ENCODE measurements at regions not wholly inside any gene's neighbourhood (a gene's known extent, or its start where the extent isn't known, plus 50 kb on each side); places are given as distances from the start of the nearest gene placed in this dataset.

GRCh38 chr4:10893395-10893794, 208.8 kb upstream of the CLNK start:
- ChIA-PET POLR2A (no interaction called here), CTCF (no interaction called here)
- Histone ChIP-seq H3K79me2 (ENCODE audit: insufficient read depth) (no peaks in the 10 kb centered on the region), H3K9me2 (no peaks in the 10 kb centered on the region), H3K9me3 (no peaks in the 10 kb centered on the region), H4K20me1 (ENCODE audit: insufficient read depth) (no peaks in the 10 kb centered on the region), H3K4me1 (ENCODE audit: control insufficient read depth in 1 of 2, insufficient read depth in 2 of 2, low read depth in 1 of 2, low read length in 1 of 2) (no peaks in the 10 kb centered on the region), H3K27me3 (ENCODE audit: insufficient read depth) (no peaks in the 10 kb centered on the region), H3K9ac (no peak overlapping the region), H3K36me3 (replicated peaks in 1 of 2; ENCODE audit: control insufficient read depth in 1 of 2, insufficient read depth in 2 of 2, low read length in 1 of 2) (no peaks in the 10 kb centered on the region), H3K4me2 (no peak overlapping the region), H3K27ac (ENCODE audit: low read depth in 2 of 2, low read length in 1 of 2) (no peak overlapping the region), H3F3A (replicated peaks; ENCODE audit: insufficient read depth) (no peaks in the 10 kb centered on the region), H2AFZ (ENCODE audit: low read depth) (no peak overlapping the region), H3K4me3 (ENCODE audit: low read depth in 2 of 2, low read length in 1 of 2) (no peak overlapping the region)
- no peak for DNase-seq
- WGBS (ENCODE audit: low lambda C conversion rate): 33% methylated on average over 2 of the region's 2 CpGs
- TF ChIP-seq FOSL2 (IDR thresholded peaks at IDR 0.05; ENCODE audit: borderline replicate concordance, low read depth): no peak
- TF ChIP-seq NFIC (IDR thresholded peaks at IDR 0.05; ENCODE audit: borderline replicate concordance): no peak
- no peak for TF ChIP-seq CHD2 (IDR thresholded peaks at IDR 0.05; ENCODE audit: low read length, partially characterized antibody)
- TF ChIP-seq RAD21 (IDR thresholded peaks at IDR 0.05; ENCODE audit: low read length): no peak
- TF ChIP-seq, protein P1, sequence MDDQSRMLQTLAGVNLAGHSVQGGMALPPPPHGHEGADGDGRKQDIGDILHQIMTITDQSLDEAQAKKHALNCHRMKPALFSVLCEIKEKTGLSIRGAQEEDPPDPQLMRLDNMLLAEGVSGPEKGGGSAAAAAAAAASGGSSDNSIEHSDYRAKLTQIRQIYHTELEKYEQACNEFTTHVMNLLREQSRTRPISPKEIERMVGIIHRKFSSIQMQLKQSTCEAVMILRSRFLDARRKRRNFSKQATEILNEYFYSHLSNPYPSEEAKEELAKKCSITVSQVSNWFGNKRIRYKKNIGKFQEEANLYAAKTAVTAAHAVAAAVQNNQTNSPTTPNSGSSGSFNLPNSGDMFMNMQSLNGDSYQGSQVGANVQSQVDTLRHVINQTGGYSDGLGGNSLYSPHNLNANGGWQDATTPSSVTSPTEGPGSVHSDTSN (IDR thresholded peaks at IDR 0.05): no peak
- TF ChIP-seq RXRA (IDR thresholded peaks at IDR 0.05; ENCODE audit: borderline replicate concordance, low read depth): no peak
- TF ChIP-seq GATA2 (CRISPR knock-in tag; IDR thresholded peaks at IDR 0.05): no peak
- no peak for TF ChIP-seq RCOR1 (IDR thresholded peaks at IDR 0.05; ENCODE audit: low read length)
- no peak for TF ChIP-seq FOXM1 (IDR thresholded peaks at IDR 0.05; ENCODE audit: low read depth)
- TF ChIP-seq GABPA (IDR thresholded peaks at IDR 0.05; ENCODE audit: low read depth): no peak
- TF ChIP-seq, protein P2, sequence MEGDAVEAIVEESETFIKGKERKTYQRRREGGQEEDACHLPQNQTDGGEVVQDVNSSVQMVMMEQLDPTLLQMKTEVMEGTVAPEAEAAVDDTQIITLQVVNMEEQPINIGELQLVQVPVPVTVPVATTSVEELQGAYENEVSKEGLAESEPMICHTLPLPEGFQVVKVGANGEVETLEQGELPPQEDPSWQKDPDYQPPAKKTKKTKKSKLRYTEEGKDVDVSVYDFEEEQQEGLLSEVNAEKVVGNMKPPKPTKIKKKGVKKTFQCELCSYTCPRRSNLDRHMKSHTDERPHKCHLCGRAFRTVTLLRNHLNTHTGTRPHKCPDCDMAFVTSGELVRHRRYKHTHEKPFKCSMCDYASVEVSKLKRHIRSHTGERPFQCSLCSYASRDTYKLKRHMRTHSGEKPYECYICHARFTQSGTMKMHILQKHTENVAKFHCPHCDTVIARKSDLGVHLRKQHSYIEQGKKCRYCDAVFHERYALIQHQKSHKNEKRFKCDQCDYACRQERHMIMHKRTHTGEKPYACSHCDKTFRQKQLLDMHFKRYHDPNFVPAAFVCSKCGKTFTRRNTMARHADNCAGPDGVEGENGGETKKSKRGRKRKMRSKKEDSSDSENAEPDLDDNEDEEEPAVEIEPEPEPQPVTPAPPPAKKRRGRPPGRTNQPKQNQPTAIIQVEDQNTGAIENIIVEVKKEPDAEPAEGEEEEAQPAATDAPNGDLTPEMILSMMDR (IDR thresholded peaks at IDR 0.05): no peak
- TF ChIP-seq MXI1 (IDR thresholded peaks at IDR 0.05; ENCODE audit: low read depth, low read length): no peak
- TF ChIP-seq TCF12 (IDR thresholded peaks at IDR 0.05): no peak
- no peak for TF ChIP-seq ELF1 (IDR thresholded peaks at IDR 0.05)
- TF ChIP-seq, protein P3, sequence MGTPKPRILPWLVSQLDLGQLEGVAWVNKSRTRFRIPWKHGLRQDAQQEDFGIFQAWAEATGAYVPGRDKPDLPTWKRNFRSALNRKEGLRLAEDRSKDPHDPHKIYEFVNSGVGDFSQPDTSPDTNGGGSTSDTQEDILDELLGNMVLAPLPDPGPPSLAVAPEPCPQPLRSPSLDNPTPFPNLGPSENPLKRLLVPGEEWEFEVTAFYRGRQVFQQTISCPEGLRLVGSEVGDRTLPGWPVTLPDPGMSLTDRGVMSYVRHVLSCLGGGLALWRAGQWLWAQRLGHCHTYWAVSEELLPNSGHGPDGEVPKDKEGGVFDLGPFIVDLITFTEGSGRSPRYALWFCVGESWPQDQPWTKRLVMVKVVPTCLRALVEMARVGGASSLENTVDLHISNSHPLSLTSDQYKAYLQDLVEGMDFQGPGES (IDR thresholded peaks at IDR 0.05; ENCODE audit: low read depth, low read length): no peak

DNA sequence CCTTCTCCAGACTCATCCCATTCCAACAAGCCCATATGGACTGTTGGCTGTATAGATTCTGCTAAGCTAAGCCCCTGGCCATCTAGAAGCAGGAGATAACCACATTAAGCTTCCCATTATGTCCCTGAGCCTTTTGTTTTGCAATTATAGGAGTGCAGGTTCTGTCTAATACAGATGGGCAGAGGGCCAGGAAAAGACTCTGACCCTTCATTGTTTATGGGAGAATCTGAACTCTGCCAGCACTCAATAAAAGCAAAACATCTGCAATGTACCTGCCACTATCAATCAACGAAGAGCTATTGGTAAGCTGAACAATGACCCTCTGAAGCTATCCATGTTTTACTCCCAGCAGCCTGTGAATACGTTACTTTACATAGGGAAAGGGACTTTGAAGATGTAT, 207.3 kb upstream of the CLNK start:
- Histone ChIP-seq H3K79me2 (ENCODE audit: insufficient read depth) (no peaks in the 10 kb centered on the region), H2AFZ (ENCODE audit: low read depth) (no peak overlapping the region), H4K20me1 (ENCODE audit: insufficient read depth) (no peaks in the 10 kb centered on the region), H3K4me3 (ENCODE audit: low read depth in 2 of 2, low read length in 1 of 2) (no peak overlapping the region), H3K27ac (ENCODE audit: low read depth in 2 of 2, low read length in 1 of 2) (no peak overlapping the region), H3K4me1 (ENCODE audit: control insufficient read depth in 1 of 2, insufficient read depth in 2 of 2, low read depth in 1 of 2, low read length in 1 of 2) (no peaks in the 10 kb centered on the region), H3K36me3 (replicated peaks in 1 of 2; ENCODE audit: control insufficient read depth in 1 of 2, insufficient read depth in 2 of 2, low read length in 1 of 2) (no peaks in the 10 kb centered on the region), H3K4me2 (no peak overlapping the region), H3K9me3 (no peaks in the 10 kb centered on the region), H3K27me3 (ENCODE audit: insufficient read depth) (no peaks in the 10 kb centered on the region), H3K9me2 (no peaks in the 10 kb centered on the region), H3K9ac (no peak overlapping the region), H3F3A (replicated peaks; ENCODE audit: insufficient read depth) (no peaks in the 10 kb centered on the region)
- WGBS (ENCODE audit: low lambda C conversion rate): 2% methylated on average over 2 of the region's 2 CpGs
- CTCF ChIA-PET: interaction anchor here (0.8 to 0.9 kb wide), 2 partner anchors 31 to 51 kb away, joined by 3 read pairs; no protein-coding TSS in a partner anchor
- TF ChIP-seq, protein P3 (IDR thresholded peaks at IDR 0.05; ENCODE audit: low read depth, low read length): no peak
- no peak for TF ChIP-seq RFX5 (IDR thresholded peaks at IDR 0.05; ENCODE audit: low read length)
- no peak for TF ChIP-seq TAF1 (IDR thresholded peaks at IDR 0.05; ENCODE audit: borderline replicate concordance, low read depth, low read length)
- no peak for TF ChIP-seq RAD21 (IDR thresholded peaks at IDR 0.05; ENCODE audit: low read length)
- TF ChIP-seq ELF1 (IDR thresholded peaks at IDR 0.05): no peak
- POLR2A ChIA-PET: no interaction called here
- no peak for DNase-seq

All from SK-N-SH (cell line).